ENCODE measurements at regions not wholly inside any gene's neighbourhood (a gene's known extent, or its start where the extent isn't known, plus 50 kb on each side); places are given as distances from the start of the nearest gene placed in this dataset.

DNA sequence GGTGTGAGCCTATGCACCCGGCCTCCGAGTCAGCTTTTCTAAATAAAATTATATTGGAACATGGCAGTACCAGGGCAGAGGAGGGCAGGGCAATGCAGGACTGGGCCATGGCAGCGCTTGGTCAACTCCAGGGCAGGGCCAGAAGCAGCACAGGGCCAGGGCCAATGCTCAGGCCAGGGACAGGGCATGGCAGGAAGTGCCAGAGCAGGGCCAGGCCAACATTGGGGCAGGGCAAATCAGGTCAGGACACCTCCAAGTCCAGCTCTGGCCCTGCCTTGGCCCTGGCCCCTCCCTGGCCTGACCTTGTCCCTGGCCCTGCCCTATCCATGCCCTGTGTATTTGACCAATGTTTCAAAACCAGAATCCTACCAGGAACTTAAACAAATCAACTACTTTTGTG is 156.1 kb downstream of the LIPI start:
- Histone ChIP-seq H3K4me1 (ENCODE audit: control insufficient read depth, insufficient read depth, low read length) (no peaks in the 10 kb centered on the region), H3K9me3 (ENCODE audit: control insufficient read depth, insufficient read depth, low read depth, low read length) (no peaks in the 10 kb centered on the region), H3K36me3 (ENCODE audit: control insufficient read depth in 2 of 2, insufficient read depth in 1 of 2, low read length in 2 of 2) (no peaks in the 10 kb centered on the region; a peak in 1 of 3 replicates), H3K27ac (ENCODE audit: extremely low read depth, low read depth, low read length) (no peak overlapping the region), H3K4me3 (ENCODE audit: low read depth, low read length) (no peak overlapping the region)
- ChIA-PET CTCF (no interaction called here), POLR2A (no interaction called here)
- TF ChIP-seq ZNF670 (tag by site-specific recombination; IDR thresholded peaks at IDR 0.05; ENCODE audit: low read depth) (no peak), ZNF48 (tag by site-specific recombination; IDR thresholded peaks at IDR 0.05) (no peak), ZNF423 (tag by site-specific recombination; IDR thresholded peaks at IDR 0.05) (no peak), ZNF426 (tag by site-specific recombination; IDR thresholded peaks at IDR 0.05) (no peak), ZNF148 (tag by site-specific recombination; IDR thresholded peaks at IDR 0.05; ENCODE audit: borderline replicate concordance) (no peak)
- TF ChIP-seq, protein P1, sequence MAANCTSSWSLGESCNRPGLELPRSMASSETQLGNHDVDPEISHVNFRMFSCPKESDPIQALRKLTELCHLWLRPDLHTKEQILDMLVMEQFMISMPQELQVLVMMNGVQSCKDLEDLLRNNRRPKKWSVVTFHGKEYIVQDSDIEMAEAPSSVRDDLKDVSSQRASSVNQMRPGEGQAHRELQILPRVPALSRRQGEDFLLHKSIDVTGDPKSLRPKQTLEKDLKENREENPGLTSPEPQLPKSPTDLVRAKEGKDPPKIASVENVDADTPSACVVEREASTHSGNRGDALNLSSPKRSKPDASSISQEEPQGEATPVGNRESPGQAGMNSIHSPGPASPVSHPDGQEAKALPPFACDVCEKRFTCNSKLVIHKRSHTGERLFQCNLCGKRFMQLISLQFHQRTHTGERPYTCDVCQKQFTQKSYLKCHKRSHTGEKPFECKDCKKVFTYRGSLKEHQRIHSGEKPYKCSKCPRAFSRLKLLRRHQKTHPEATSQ (tag by site-specific recombination; IDR thresholded peaks at IDR 0.05), result no peak

DNA sequence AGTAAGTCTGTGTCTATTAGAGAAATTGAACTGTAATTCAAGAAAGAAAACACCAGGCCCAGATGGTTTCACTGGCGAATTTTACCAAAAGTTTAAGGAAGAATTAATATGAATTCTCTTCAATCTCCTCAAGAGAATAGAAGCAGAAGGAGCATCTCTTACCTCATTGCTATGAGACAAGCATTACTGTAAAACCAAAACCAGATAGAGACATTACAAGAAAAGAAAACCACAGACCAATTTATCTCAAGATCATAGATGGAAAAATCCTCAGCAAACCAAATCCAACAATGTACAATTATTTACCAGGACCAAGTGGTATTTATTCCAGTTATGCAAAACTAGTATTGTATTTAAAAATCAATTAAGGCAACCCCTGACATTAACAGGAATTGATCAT is 160.6 kb downstream of the LIPI start:
- Histone ChIP-seq H3K36me3 (ENCODE audit: control insufficient read depth in 2 of 2, insufficient read depth in 1 of 2, low read length in 2 of 2) (no peaks in the 10 kb centered on the region; a peak in 1 of 3 replicates), H3K9me3 (ENCODE audit: control insufficient read depth, insufficient read depth, low read depth, low read length) (no peaks in the 10 kb centered on the region), H3K4me1 (ENCODE audit: control insufficient read depth, insufficient read depth, low read length) (no peaks in the 10 kb centered on the region), H3K27ac (ENCODE audit: extremely low read depth, low read depth, low read length) (no peak overlapping the region), H3K4me3 (ENCODE audit: low read depth, low read length) (no peak overlapping the region)
- ChIA-PET CTCF (no interaction called here), POLR2A (no interaction called here)
- TF ChIP-seq ZNF341 (tag by site-specific recombination; IDR thresholded peaks at IDR 0.05; ENCODE audit: low read depth) (no peak), ZNF555 (tag by site-specific recombination; conservative IDR thresholded peaks at IDR 0.05) (no peak)

- Histone ChIP-seq H3K4me1 (ENCODE audit: control insufficient read depth, insufficient read depth, low read length) (no peaks in the 10 kb centered on the region), H3K4me3 (ENCODE audit: low read depth, low read length) (no peak overlapping the region), H3K9me3 (ENCODE audit: control insufficient read depth, insufficient read depth, low read depth, low read length) (no peaks in the 10 kb centered on the region), H3K27ac (ENCODE audit: extremely low read depth, low read depth, low read length) (no peak overlapping the region), H3K36me3 (ENCODE audit: control insufficient read depth in 2 of 2, insufficient read depth in 1 of 2, low read length in 2 of 2) (no peaks in the 10 kb centered on the region; a peak in 1 of 3 replicates)
- ChIA-PET POLR2A (no interaction called here), CTCF (no interaction called here)
- no peak for TF ChIP-seq ZNF768 (tag by site-specific recombination; IDR thresholded peaks at IDR 0.05)
- no peak for TF ChIP-seq SCRT1 (tag by site-specific recombination; IDR thresholded peaks at IDR 0.05; ENCODE audit: borderline replicate concordance)
Measured at GRCh38 chr21:14046401-14046800, 164.4 kb downstream of the LIPI start.

DNA sequence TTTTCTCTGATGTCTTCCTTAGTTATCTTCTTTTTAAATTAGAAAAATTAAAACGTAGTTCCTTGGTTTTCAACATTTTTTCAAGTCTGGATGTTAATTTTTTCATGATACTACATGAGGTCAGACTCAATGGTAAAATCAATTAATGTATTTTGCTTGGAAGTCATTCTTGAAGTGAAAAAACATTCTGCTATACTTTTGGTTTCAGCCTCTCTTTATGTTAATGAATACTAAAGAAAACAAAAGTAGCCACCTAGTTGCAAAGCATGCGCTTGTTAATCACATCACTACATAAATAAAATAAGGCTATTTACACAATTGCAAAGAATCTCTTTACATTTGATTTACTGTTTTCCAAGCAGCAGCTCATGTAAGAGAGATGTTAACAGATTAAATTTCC is 170.4 kb downstream of the LIPI start:
- CTCF ChIA-PET, result no interaction called here

More for the DNA sequence above, 170.4 kb downstream of the LIPI start:
- POLR2A ChIA-PET, result no interaction called here
- TF ChIP-seq ZNF585B (tag by site-specific recombination; IDR thresholded peaks at IDR 0.05) (no peak), ZNF184 (tag by site-specific recombination; IDR thresholded peaks at IDR 0.05) (no peak), FEZF1 (tag by site-specific recombination; IDR thresholded peaks at IDR 0.05) (no peak), OVOL3 (tag by site-specific recombination; IDR thresholded peaks at IDR 0.05) (no peak), ZNF621 (tag by site-specific recombination; IDR thresholded peaks at IDR 0.05) (no peak), GLIS1 (tag by site-specific recombination; IDR thresholded peaks at IDR 0.05) (no peak), ZNF174 (tag by site-specific recombination; IDR thresholded peaks at IDR 0.05) (no peak), HOXC10 (CRISPR knock-in tag; IDR thresholded peaks at IDR 0.05) (no peak), ZNF654 (tag by site-specific recombination; IDR thresholded peaks at IDR 0.05; ENCODE audit: low read depth) (no peak), ZNF248 (tag by site-specific recombination; IDR thresholded peaks at IDR 0.05) (no peak), ZNF138 (tag by site-specific recombination; IDR thresholded peaks at IDR 0.05; ENCODE audit: borderline replicate concordance) (no peak), ZNF776 (tag by site-specific recombination; IDR thresholded peaks at IDR 0.05; ENCODE audit: borderline replicate concordance) (no peak)
- Histone ChIP-seq H3K9me3 (ENCODE audit: control insufficient read depth, insufficient read depth, low read depth, low read length) (no peaks in the 10 kb centered on the region), H3K36me3 (ENCODE audit: control insufficient read depth in 2 of 2, insufficient read depth in 1 of 2, low read length in 2 of 2) (no peaks in the 10 kb centered on the region; a peak in 1 of 3 replicates), H3K27ac (ENCODE audit: extremely low read depth, low read depth, low read length) (no peak overlapping the region), H3K4me1 (ENCODE audit: control insufficient read depth, insufficient read depth, low read length) (peaks cover 10% of the 10 kb centered on the region), H3K4me3 (ENCODE audit: low read depth, low read length) (no peak overlapping the region)
